K562 (cell line): ENCODE measurements at regions not wholly inside any gene's neighbourhood (a gene's known extent, or its start where the extent isn't known, plus 50 kb on each side); places are given as distances from the start of the nearest gene placed in this dataset.

Experiments
- ATAC-seq: fragments of 200-7000 bp; cut with Tn5 transposase; 3 replicates; pipeline ENCODE4 v1.9.1; 2020; ENCODE audit warnings: moderate library complexity
- BruUV-seq: library from RNA; stranded (reverse); fragments of 400-500 nt; replicated peaks from 2 replicates; lab custom pipeline; 2021; lab: Mats Ljungman, UMichigan
- CTCF ChIA-PET: fragments of 300-600 bp; formaldehyde crosslinking; extraction: SDS; loops from one replicate; lab custom pipeline; 2021; ENCODE audit warnings: low intra/inter-chr PET ratio; lab: Yijun Ruan, JAX
- POLR2A ChIA-PET: fragments of 300-600, 350-650 bp; sonication (Branson Sonifier 250); formaldehyde crosslinking; extraction: SDS; loops from one replicate; lab custom pipeline; 2021; ENCODE audit warnings: antibody characterized with exemption, inconsistent platforms; lab: Yijun Ruan, JAX
- DNase-seq, 4 experiments: peaks; one replicate each; pipeline versions ENCODE4 v3.0.0 to v3.0.0-alpha.2; 2011 to 2018; ENCODE audit warnings: low spot score in 3 of 4, mixed read lengths in 3 of 4; ENCODE audit errors: extremely low read depth in 1 of 4
- FAIRE-seq: peaks from 2 replicates; lab custom pipeline; 2011; peaks lifted over from hg19 to GRCh38; lab: Jason Lieb, UNC
- H2AFZ ChIP-seq: 2 replicates; pipeline ENCODE4 v1.6.0; 2011; ENCODE audit warnings: low read depth, low read length, control low read depth, inconsistent platforms
- H3K27ac ChIP-seq: fragments of 200-600 bp; 3 replicates; pipeline ENCODE4 v1.8.0; 2011; ENCODE audit warnings: low read depth, mild to moderate bottlenecking, control low read depth, inconsistent platforms, low read length, moderate library complexity, mixed read lengths; ENCODE audit errors: extremely low read depth
- H3K27me3 ChIP-seq, 2 experiments: fragments of 300-600 bp in 1 of 2; 2 replicates in 1 of 2; 3 replicates in 1 of 2; pipeline versions ENCODE4 v1.6.0 to v1.8.0; 2011; ENCODE audit warnings: inconsistent platforms in 2 of 2, low read length in 2 of 2, mild to moderate bottlenecking in 1 of 2, mixed read lengths in 1 of 2, moderate library complexity in 1 of 2; ENCODE audit not compliant: control insufficient read depth in 2 of 2, insufficient read depth in 2 of 2
- H3K36me3 ChIP-seq: fragments of 300-600 bp; 3 replicates; pipeline ENCODE4 v1.8.0; 2011; ENCODE audit warnings: mild to moderate bottlenecking, low read length, inconsistent platforms; ENCODE audit not compliant: control insufficient read depth, insufficient read depth
- H3K4me1 ChIP-seq, 2 experiments: fragments of 200-600 bp in 1 of 2; replicated peaks in 1 of 2; 2 replicates in 1 of 2; 3 replicates in 1 of 2; pipeline versions ENCODE4 v1.5.1 to v1.8.0; 2011; ENCODE audit warnings: inconsistent platforms in 2 of 2, low read length in 2 of 2, mild to moderate bottlenecking in 1 of 2, mixed read lengths in 1 of 2, moderate library complexity in 1 of 2; ENCODE audit not compliant: control insufficient read depth in 2 of 2, insufficient read depth in 2 of 2
- H3K4me2 ChIP-seq: 2 replicates; pipeline ENCODE4 v1.6.1; 2011; ENCODE audit warnings: low read length, control low read depth, inconsistent platforms, mixed read lengths; ENCODE audit not compliant: insufficient read depth
- H3K4me3 ChIP-seq: fragments of 200-600 bp; sonication (generic), shearing (Covaris generic); 2 replicates; pipeline ENCODE4 v1.5.1; 2016; ENCODE audit warnings: control low read depth, inconsistent platforms
- H3K79me2 ChIP-seq: fragments of 200-600 bp; 3 replicates; pipeline ENCODE4 v1.8.0; 2011; ENCODE audit warnings: low read length, inconsistent platforms; ENCODE audit not compliant: control insufficient read depth, insufficient read depth
- H3K9ac ChIP-seq, 2 experiments: 2 replicates each; pipeline versions ENCODE4 v1.6.0 to v1.6.1; 2011; ENCODE audit warnings: low read depth in 2 of 2, low read length in 2 of 2, control low read depth in 1 of 2, inconsistent platforms in 1 of 2, mild to moderate bottlenecking in 1 of 2, mixed read lengths in 1 of 2; ENCODE audit not compliant: insufficient read depth in 1 of 2
- H3K9me1 ChIP-seq: one replicate; pipeline ENCODE4 v1.6.0; 2011; ENCODE audit warnings: inconsistent platforms, mild to moderate bottlenecking, low read length, moderate library complexity; ENCODE audit not compliant: control insufficient read depth, insufficient read depth
- H3K9me3 ChIP-seq: replicated peaks from 2 replicates; pipeline ENCODE4 v1.5.1; 2011; ENCODE audit warnings: low read depth, low read length, inconsistent platforms; ENCODE audit not compliant: control insufficient read depth, insufficient read depth
- H4K20me1 ChIP-seq: replicated peaks from 2 replicates; pipeline ENCODE4 v1.6.1; 2011; ENCODE audit warnings: low read length, inconsistent platforms, mixed read lengths; ENCODE audit not compliant: control insufficient read depth, insufficient read depth
- GTF2E2 ChIP-seq: fragments of 200-800 bp; sonication (Bioruptor generic); IDR thresholded peaks from 2 replicates; pipeline ENCODE4 v1.6.1; 2016; ENCODE audit warnings: missing genetic modification characterization, missing compliant biosample characterization
- HSF4 ChIP-seq: fragments of 250-450 bp; sonication (Bioruptor Pico); IDR thresholded peaks from 2 replicates; pipeline ENCODE4 v2.1.2; 2022; ENCODE audit warnings: mild to moderate bottlenecking, moderate library complexity, borderline replicate concordance
- NFXL1 ChIP-seq: fragments of 450-650 bp; formaldehyde crosslinking; IDR thresholded peaks from 2 replicates; pipeline ENCODE4 v1.4.0; 2021; ENCODE audit warnings: mild to moderate bottlenecking
- NR2C1 ChIP-seq, 2 experiments: fragments of 450-650 bp; IDR thresholded peaks; 2 replicates each; pipeline ENCODE4 v1.6.1; 2017; ENCODE audit warnings: mild to moderate bottlenecking in 2 of 2, antibody characterized with exemption in 1 of 2, inconsistent platforms in 1 of 2, missing compliant biosample characterization in 1 of 2, missing genetic modification characterization in 1 of 2
- TFE3 ChIP-seq: fragments of 450-650 bp; formaldehyde crosslinking; IDR thresholded peaks from 2 replicates; pipeline ENCODE4 v1.4.0; 2020; ENCODE audit warnings: mild to moderate bottlenecking, mixed read lengths
- ZNF41 ChIP-seq: fragments of 250-450 bp; sonication (Bioruptor Pico); conservative IDR thresholded peaks from 2 replicates; pipeline ENCODE4 v1.4.0; 2020; ENCODE audit warnings: mild to moderate bottlenecking
- WGBS: fragments of 100-300 bp; shearing (Covaris generic); methylation state at CpG from one replicate; pipeline ENCODE4 v1.1.6; 2016; ENCODE audit warnings: low coverage, mixed read lengths; ENCODE audit not compliant: insufficient coverage; ENCODE audit errors: missing lambda C conversion rate; 5-methylcytosine and 5-hydroxymethylcytosine counted together
- in situ Hi-C: fragments of 300-500 bp; cut with MboI; formaldehyde crosslinking; loops from 4 replicates; pipeline ENCODE4 v1.15.0; 2018; ENCODE audit warnings: inconsistent platforms, mixed read lengths
- intact Hi-C: fragments of 100-400 bp; cut with micrococcal nuclease; formaldehyde crosslinking; loops from 2 replicates; pipeline ENCODE4 v1.14.2; 2022
- TF ChIP-seq, protein P1 (sequence below): fragments of 450-650 bp; IDR thresholded peaks from 2 replicates; pipeline ENCODE4 v1.6.1; 2016; ENCODE audit warnings: antibody characterized with exemption

DNA sequence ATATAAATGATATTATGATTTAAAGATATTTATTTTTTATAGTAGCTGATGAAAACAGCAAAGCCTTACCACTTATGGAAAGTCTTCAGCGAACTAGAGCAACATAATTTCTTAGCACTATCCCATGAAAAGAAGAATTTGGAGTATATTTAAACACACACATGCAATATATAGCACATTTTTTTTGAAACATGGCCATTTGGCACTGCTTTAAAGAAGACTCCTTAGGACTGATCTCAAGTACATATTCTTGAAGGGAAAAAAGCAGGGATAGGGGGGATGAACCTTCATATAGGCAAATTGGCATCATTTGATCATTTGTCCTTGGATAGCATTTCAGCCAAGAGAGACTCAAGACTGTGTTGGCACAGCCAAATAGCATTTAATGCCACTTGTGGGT lies 193.3 kb downstream of the ANKRD50 start:
- POLR2A ChIA-PET = no interaction called here
- Histone ChIP-seq H3K4me3 (no peak overlapping the region), H3K36me3 (no peaks in the 10 kb centered on the region)
- 0% methylated on average over 1 of the region's 1 CpG for whole genome bisulfite sequencing
- no peak for ATAC-seq
- TF ChIP-seq, protein P1, sequence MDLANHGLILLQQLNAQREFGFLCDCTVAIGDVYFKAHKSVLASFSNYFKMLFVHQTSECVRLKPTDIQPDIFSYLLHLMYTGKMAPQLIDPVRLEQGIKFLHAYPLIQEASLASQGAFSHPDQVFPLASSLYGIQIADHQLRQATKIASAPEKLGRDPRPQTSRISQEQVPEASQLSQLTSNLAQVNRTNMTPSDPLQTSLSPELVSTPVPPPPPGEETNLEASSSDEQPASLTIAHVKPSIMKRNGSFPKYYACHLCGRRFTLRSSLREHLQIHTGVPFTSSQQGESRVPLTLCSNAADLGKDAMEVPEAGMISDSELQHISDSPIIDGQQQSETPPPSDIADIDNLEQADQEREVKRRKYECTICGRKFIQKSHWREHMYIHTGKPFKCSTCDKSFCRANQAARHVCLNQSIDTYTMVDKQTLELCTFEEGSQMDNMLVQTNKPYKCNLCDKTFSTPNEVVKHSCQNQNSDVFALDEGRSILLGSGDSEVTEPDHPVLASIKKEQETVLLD = no peak
- TF ChIP-seq HSF4 (no peak), TFE3 (no peak), GTF2E2 (tag) (no peak), NFXL1 (no peak), NR2C1 (IDR thresholded peaks at IDR 0.05) (no peak), NR2C1 (tag; IDR thresholded peaks at IDR 0.05) (no peak), ZNF41 (CRISPR knock-in tag) (no peak)
- TF ChIP-seq, all 486 proteins: peak for 0
- Histone ChIP-seq H3K27me3 (no peaks in the 10 kb centered on the region), H3K79me2 (no peaks in the 10 kb centered on the region), H3K27ac (no peak overlapping the region), H4K20me1 (no peaks in the 10 kb centered on the region), H3K4me2 (no peak overlapping the region), H3K9me1 (no peaks in the 10 kb centered on the region), H2AFZ (no peak overlapping the region), H3K4me1 (no peaks in the 10 kb centered on the region), H3K9ac (no peak overlapping the region), H3K9me3 (no peaks in the 10 kb centered on the region)
- BruUV-seq = no TSS peak
- intact Hi-C loops (no loop called here), in situ Hi-C loops (no loop called here)
- no peak for DNase-seq
- CTCF ChIA-PET = no interaction called here
- FAIRE-seq = no peak
